HG03521 (cell line): ENCODE measurements at regions not wholly inside any gene's neighbourhood (a gene's known extent, or its start where the extent isn't known, plus 50 kb on each side); places are given as distances from the start of the nearest gene placed in this dataset.

Source experiments
- ATAC-seq: cut with Tn5 transposase; IDR thresholded peaks from one replicate; pipeline ENCODE4 v1.9.1; 2021; ENCODE audit warnings: mild to moderate bottlenecking, moderate library complexity; ENCODE audit not compliant: unreplicated experiment

DNA sequence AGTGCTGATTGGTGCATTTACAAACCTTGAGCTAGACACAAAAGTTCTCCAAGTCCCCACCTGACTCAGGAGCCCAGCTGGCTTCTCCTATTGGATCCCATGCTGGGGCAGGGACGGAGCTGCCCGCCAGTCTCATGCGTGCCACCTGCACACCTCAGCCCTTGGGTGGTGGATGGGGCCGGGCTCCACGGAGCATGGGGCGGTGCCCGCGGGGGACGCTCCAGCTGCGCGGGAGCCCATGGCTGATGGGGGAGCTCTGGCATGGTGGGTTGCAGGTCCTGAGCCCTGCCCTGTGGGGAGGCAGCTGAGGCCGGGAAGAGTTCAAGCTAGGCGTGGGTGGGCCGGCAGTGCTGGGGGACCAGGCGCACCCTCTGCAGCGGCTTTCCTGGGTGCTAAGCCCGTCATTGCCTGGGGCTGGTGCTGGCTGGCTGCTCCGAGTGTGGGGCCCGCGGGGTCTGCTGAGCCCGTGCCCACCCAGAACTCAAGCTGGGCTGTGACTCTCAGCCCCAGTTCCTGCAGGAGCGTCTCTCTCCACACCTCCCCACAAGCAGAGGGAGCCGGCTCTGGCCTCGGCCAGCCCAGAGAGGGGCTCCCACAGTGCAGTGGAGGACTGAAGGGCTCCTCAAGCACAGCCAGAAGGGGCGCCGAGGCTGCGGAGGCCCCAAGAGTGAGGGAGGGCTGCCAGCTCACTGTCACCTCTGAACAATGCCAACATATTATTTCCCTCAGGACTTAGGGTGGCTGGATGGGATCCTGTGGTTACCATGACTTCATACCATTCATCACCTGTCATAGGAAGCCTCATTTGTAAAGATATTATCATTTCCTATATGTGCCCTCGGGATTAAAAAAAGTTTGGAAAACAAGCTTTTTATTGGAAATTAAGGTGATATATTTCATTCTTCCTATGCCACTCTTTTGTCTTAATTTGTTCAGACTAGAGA is 688.7 kb downstream of the ETS1 start:
- ATAC-seq = no peak

DNA sequence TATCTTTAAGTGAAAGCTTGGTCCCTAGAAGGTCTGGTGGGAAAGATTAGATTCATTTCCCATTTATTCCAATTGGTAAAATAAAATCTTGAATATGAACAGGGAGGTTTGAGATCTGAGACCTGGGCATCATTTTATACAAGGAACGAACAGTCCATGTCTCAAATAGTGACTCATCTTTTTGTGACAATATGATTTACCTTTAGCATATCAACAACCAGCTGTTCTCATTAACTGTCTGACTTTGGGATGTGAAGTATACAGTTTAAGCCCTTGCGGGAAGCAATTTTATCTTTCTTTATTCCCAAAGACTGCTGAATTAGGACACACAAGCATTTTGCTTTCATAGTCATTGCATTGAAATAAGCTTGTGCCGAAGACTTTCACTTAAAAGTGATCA is 691.6 kb downstream of the ETS1 start:
- no peak for ATAC-seq

DNA sequence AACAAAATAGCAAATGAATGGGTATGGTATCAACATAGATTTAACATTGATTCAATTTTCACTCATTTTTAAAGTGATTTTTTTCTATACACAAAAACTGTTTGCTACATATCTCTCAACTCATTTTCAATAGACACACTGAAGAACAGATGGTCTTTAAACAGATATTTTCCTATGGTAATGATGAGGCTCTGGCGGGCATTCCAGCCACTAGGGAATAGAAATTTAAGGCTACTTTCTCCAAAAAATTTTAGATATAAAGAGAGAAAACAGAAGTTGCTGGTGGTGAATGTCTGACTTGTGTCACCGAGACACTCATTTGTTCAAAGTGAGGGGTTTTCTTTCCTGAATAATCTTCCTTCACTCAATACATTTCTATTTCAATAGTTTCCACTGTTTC is 693.0 kb downstream of the ETS1 start:
- ATAC-seq = no peak

DNA sequence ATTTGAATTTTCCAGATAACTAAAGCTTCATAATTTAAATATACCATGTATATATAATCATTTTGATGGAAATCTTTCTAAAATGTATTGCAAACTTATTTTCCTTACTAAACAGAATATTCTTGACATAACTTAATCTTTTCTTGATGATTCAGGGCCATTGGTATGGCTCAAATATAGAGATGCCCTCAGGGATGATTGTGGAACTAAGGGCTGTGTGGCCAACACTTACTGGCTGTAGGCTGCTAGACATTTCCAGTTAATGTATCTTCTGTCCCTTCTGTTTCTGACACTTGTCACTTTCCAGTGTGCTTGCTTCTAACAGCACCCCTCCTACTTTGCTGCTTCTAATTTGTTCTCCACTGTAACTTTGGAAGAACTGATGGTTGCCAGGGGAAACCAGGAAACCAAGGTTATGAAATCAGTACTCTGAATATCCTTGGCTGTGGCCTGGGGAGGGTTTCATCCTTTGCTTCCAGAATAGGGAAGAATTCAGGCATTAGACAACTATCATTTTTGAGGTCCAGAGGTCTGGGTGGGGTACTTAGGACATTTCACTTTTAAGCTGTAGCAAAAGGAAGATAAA is 697.2 kb downstream of the ETS1 start:
- no peak for ATAC-seq

DNA sequence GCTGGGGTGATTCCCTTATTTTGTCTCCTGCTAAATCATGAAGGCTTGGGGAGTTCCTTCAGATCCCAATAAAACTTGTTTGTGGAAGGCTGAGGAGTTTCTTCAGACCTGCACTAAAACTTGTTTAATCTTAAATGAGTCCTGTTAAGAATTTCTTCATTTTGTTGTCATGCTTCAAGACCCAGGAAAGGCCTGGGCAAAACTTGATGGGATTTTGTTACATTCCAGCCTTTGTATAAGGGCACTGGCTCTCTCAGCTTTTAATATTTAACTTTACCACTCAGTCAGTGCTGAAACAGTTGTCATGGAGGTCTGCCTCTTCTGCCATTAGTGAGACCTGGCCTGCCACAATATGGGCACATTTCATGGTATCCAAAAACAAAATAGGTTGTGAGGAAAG is 699.0 kb downstream of the ETS1 start:
- ATAC-seq = no peak

DNA sequence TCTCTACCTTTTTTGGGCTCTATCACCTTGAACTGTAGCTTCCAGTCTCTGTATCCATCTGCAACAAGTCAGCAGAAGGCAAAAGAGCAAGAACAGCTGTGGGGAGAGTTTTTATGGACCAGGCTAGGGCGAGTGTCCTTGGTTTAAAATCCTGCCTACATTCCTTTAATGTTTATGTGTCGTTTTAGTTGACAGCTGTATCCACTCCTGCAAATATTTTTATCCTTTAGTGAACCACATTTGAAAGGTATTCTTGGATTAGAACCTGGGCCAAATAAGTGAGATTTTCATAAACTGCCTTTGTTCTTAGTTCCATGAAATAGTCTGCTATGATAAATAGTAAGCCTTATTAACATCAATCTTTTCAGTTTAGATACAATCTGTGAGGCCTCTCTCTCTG is 712.2 kb downstream of the ETS1 start:
- no peak for ATAC-seq

DNA sequence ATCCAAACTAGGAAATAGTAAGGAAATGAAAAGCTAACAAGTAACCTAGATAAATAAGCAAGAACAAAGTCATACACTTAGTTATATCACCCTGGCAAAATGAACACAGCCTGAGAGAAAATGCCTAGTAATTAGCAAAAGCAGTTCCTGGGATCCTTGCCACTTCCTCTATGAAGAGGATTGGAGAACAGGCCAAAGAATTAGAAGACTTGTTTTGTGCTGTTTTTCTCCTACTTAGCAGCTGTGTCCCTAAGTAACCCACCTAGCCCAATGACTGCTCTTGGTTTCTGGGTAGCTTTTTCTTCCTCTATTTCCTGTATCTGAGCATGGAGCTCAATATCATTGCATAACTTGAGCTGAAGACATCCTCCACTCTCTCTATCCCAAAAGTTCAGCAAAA is 713.9 kb downstream of the ETS1 start:
- ATAC-seq = no peak

DNA sequence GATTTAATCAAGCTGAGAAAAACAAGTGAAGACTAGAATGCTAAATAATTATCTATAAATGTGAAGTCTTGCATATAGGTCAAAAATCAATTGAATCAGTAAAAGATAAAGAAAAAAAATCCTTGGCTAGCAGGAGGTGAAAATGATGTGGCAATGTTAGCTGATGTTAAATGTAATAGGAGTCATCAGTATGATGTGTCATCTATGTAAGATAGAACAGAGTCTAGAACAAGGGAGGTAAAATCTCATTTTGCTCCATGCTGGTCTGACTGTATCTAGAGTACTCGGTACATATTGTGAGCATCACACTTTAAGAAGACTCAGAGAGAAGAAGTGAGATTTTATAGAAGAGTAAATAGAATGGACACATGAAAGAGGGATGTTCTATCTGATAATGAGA is 721.2 kb downstream of the ETS1 start:
- no peak for ATAC-seq

DNA sequence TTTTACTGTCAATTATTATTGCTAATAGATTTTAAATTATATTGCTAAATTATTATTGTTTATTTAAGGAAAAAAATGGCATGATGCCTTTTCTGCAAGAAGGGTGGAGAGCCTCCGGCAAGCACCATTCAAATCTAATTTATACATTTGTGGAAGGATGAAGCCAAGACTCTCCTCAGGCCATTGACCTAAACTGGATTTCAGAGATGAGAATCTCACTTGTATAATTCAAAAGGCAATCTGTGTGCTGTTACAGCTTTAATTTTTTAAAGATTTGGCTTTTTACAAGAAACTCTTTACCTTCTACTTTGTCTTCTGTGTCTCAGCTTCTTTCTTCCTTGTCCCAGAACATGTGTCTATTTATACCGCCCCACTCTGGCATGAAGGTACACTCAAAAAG is 722.5 kb downstream of the ETS1 start:
- ATAC-seq = no peak

DNA sequence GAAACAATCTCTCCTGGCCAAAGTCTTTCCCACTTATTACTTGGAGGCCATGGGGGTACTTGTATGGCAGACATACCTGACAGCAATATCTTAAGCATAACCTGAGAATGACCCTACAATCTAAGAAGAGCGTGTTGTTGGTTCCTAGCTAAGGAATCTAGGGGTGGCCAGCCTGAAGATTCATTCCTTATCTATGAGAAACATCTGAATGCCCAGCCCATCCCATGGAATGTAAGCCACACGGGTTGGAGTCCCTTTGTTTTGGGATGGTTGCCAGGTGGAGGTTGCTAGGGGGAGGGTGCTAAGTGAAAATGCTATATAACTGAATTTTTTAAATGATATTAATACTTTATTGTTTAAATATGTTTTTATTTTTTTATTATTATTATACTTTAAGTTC is 725.0 kb downstream of the ETS1 start:
- no peak for ATAC-seq

DNA sequence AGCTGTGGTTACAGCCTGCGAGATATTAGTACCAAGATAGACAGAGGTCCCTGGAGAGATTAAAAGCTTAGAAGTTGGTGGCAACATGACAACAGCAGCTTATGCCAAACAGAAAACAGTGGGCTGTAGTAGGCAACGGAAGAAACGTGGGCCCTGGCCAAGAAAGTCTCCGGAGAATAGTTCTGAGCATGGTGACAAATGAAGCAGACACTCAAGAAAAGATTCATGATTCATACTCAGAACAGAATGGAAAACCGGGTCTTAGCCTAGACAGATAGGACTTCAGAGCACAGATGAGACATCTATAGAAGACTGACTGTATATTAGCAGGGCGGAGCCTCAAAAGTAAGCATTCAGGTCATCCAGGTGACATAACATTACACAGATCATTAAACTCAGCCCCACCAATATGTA is 727.4 kb downstream of the ETS1 start:
- ATAC-seq = no peak

DNA sequence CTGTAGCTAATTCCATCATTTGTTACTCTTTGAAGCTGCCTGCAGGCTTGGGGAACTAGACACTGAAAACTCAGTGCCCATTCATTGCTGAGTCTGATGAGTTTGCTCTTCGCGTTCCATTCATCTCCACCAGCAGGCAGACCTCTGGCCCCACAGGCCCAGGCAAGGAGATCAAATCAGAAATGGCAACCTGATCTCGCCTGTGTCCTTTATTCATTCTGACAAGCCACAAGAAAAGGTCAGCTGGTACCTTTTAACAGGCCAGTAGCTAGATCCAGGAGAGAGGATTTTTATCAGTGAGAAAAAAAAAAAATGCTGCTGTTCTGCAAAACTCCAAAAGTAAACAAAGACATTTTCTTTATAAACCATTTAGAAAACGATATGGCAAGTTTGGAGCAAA is 742.5 kb downstream of the ETS1 start:
- no peak for ATAC-seq

DNA sequence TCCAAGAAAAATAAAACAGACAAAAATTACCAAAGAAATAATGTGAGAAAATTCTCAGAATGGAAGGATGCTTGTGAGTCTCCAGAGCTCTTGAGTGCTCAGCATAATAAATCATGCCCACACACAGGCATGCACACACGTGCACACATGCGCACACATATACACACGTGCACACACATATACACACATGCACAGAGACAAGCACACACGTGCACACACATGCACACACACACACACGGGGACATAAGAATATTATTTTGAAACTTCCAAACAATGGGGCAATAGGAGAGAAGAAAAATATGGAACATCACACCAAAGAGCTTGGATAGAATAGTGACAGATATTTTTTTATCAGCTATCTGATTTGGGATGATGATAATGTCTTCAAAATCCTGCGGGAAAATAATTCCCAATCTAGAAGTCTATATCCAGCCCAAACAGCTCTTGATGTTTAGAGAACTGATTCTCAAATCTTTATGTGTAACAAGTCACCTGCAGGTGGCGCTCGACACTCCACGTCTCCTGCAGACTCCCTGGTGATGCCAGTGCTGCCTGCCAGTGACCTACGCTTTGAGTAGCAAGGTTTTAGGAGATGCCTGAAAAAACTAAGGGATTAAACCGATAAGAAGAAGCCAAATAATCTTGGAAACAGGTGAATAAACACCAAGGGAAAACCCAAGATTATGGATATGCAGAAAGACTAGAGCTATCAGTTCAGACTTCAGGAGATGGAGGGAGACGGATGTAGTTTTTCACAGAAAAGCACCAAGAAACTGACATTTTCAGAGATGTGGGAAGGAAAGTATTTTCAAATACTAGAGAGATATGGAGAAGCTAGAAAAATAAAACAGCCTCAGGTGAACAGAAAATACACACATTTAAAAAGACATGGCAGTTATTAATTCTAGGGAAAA is 743.6 kb downstream of the ETS1 start:
- peak; percentile 51 for ATAC-seq

DNA sequence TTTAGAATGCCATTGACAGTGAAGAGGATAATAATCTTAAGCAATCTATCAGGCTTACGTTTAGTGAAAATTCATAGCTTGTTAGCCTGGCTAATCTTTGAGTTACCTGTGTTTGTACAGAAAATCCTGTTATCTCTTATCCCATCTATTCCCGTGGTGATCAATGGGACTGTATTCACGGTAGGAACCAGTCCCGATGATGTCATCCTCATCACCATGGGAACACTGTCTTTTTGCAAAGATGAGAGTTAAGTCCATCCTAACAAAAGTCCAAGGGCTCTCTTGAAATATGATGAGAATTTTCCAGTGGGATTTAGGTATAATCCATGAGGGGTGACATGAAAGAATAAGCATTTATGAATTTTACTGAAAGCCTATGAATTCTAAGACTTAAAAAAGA is 762.2 kb downstream of the ETS1 start:
- ATAC-seq = no peak

DNA sequence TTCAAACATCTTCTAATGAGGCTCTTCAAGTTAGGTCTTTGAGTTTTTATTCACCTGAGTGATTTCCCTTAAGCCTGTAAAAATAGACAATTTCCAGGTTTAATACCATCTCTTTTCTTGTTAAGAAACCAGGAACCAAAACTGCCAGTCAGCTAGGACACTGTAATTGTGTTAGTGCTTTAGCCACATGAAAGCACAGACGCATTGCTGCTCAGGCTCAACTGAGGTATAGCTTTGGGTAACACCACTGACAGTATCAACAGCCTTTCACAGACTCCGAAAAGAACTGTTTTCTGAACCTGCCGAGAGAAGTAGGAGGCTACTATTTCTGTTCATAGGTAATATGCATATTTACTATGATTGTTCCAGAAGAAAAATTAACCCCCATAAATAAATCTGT is 768.7 kb downstream of the ETS1 start:
- no peak for ATAC-seq

DNA sequence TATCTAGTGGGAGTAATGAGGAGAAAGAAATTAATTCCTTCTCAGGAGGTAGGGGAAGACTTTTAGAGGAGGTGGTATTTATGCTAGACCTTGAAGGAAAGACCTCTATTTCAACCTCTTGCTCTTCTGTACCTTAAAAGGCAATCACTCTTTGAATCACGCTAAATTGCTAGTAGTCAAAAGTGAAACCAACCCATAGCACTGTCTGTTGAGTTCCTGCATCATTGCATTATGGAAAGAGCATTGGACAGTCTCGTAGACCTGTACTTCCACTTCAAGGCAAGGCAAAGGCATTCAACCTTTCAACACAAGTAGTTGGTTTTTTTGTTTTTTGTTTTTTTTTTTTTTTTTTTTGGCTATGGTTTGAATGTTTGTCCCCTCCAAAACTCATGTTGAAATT is 770.4 kb downstream of the ETS1 start:
- no peak for ATAC-seq

DNA sequence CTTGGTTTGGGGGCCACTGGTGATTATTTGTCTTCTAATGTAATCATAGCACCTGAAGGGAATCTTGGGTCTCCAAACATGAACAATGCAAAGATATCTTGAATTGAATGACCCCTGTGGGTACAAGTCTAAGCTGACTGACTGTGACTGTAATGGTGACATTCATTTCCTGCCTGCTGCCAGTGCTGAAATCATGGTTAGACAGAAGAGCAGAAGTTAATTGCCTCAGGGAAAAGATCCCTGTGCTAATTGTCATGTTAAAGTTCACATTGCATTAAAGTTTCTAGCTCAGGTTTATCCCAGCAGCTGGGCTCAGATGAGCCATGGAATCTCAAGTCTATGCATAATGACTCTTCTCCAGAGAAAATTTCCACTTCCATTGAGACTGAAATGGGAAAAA is 772.0 kb downstream of the ETS1 start:
- no peak for ATAC-seq

DNA sequence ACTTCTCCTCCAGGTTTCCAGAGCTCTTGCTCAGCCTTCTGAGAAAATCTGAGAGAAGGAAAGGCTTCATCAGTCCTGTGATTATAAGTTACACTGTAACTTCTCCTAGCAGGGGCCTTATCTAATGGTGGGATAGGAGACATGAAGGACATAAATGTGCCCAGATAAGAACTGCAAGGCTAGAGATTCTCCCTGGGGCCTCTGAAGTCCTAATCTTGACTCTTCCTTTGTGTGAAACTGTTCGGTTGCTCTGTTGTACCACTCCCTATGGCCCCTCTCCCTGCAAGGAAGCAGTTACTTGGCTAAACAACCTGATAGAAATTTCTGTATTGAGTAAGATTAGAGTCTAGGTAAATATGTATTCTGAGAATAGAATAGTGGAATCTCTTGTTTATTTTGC is 780.9 kb downstream of the ETS1 start:
- no peak for ATAC-seq

DNA sequence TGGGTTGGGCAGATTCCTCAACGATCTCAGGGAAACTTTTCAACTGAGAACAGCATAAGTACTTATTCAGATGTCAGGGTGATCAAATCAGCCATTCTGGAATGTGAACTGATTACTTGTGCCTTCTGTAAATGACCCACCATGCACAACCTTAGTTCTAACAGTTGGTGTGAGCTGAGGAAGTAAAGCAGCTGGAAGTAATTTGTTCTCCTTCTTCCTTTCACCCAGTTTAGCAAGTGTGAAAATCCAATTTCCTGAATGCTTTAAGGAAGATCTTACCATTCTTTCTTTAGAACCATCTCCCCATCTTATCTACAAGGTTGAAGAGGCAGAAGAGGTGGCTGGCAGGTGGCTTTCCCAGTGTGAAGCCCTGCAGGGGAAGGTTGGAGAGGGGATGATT is 781.6 kb downstream of the ETS1 start:
- no peak for ATAC-seq

DNA sequence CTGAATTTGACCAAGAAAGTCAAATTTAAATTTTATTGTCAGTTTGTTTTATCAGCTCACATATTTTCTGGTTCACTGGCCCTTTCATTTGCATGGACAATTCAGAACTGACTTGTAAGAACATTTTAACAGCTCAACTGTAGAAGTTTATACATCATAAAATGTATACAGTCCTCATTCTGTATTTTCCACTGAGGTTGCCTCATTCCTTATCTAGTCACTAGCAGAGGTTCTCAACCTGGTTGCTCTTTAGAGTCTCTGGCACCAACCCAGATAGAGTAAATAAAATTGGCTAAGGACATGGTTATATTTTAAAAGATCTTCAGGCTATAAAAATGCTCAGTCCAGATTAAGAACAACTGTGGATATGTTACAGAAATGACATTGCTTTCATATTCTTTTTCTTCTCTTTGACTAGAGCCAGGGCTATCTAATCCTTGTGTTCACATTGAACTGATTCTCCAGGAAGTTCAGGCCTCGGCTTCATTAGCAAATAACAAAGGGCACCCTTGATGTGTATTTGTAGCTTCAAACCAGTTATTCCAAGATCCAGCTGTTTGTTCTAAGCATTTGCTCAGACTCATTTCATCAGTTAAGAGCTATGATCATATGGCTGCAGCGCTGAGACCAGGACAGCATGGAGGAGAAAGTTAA is 782.5 kb downstream of the ETS1 start:
- ATAC-seq = no peak

DNA sequence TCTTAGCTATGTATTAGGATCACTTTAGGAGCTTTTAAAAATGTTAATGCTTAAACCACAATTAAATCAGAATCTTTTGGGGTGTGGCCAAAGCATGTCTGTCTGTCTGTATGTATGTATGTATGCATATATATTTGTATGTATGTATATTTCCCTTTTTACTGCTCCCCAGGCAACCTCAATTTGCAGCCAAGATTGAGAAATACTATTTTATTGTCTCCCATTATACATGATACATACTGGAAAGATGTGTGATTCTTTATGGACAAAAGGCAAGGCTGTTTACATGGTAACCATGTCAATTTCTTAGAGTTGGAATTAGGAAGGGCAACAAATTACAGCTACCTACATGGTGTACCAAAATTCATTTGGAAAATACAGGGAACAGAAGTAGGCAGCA is 783.6 kb downstream of the ETS1 start:
- ATAC-seq = no peak
